ENCODE measurements at regions not wholly inside any gene's neighbourhood (a gene's known extent, or its start where the extent isn't known, plus 50 kb on each side); places are given as distances from the start of the nearest gene placed in this dataset.
"Not testable (repeated sequence)": the region's sequence is repeated elsewhere in the genome, so short reads cannot be mapped to it uniquely, and the experiment has no call there.

GRCh38 chr6:141976994-141977393 lies 155.7 kb upstream of the GJE1 start:
- in situ Hi-C loops (cut with HindIII; ENCODE audit: low sequenced_read_pairs), result no loop called here

- in situ Hi-C loops (cut with HindIII; ENCODE audit: low sequenced_read_pairs), result not testable (repeated sequence)
Measured at GRCh38 chr6:141969768-141970415, 162.8 kb upstream of the GJE1 start.

- in situ Hi-C loops (cut with HindIII; ENCODE audit: low sequenced_read_pairs), result no loop called here
Measured at GRCh38 chr6:141969201-141969600, 163.5 kb upstream of the GJE1 start.

GRCh38 chr6:141968632-141969031 lies 164.1 kb upstream of the GJE1 start:
- in situ Hi-C loops (cut with HindIII; ENCODE audit: low sequenced_read_pairs), result no loop called here

GRCh38 chr6:141965016-141965545 lies 167.6 kb upstream of the GJE1 start:
- in situ Hi-C loops (cut with HindIII; ENCODE audit: low sequenced_read_pairs), result no loop called here

GRCh38 chr6:141963543-141964295 lies 169.0 kb upstream of the GJE1 start:
- in situ Hi-C loops (cut with HindIII; ENCODE audit: low sequenced_read_pairs), result no loop called here

GRCh38 chr6:141957271-141957670 lies 175.5 kb upstream of the GJE1 start:
- in situ Hi-C loops (cut with HindIII; ENCODE audit: low sequenced_read_pairs), result loop anchor here (5.0 kb wide), 1 partner anchor 80 kb away; no protein-coding TSS in a partner anchor

GRCh38 chr6:141956868-141957267 lies 175.9 kb upstream of the GJE1 start:
- in situ Hi-C loops (cut with HindIII; ENCODE audit: low sequenced_read_pairs), result loop anchor here (5.0 kb wide), 1 partner anchor 80 kb away; no protein-coding TSS in a partner anchor

- in situ Hi-C loops (cut with HindIII; ENCODE audit: low sequenced_read_pairs), result loop anchor here (5.0 kb wide), 1 partner anchor 81 kb away; no protein-coding TSS in a partner anchor
Measured at GRCh38 chr6:141956046-141956761, 176.5 kb upstream of the GJE1 start.

- in situ Hi-C loops (cut with HindIII; ENCODE audit: low sequenced_read_pairs), result no loop called here
Measured at GRCh38 chr6:141953072-141953471, 179.7 kb upstream of the GJE1 start.

GRCh38 chr6:141946502-141946901 lies 186.2 kb upstream of the GJE1 start:
- in situ Hi-C loops (cut with HindIII; ENCODE audit: low sequenced_read_pairs), result no loop called here

- in situ Hi-C loops (cut with HindIII; ENCODE audit: low sequenced_read_pairs), result no loop called here
Measured at GRCh38 chr6:141938664-141939063, 194.1 kb upstream of the GJE1 start.

- in situ Hi-C loops (cut with HindIII; ENCODE audit: low sequenced_read_pairs), result no loop called here
Measured at GRCh38 chr6:141932685-141933084, 200.0 kb upstream of the GJE1 start.

GRCh38 chr6:141926200-141926900 lies 206.4 kb upstream of the GJE1 start:
- in situ Hi-C loops (cut with HindIII; ENCODE audit: low sequenced_read_pairs), result not testable (repeated sequence)

GRCh38 chr6:141925001-141925400 lies 207.7 kb upstream of the GJE1 start:
- in situ Hi-C loops (cut with HindIII; ENCODE audit: low sequenced_read_pairs), result no loop called here

GRCh38 chr6:141922898-141923297 lies 209.8 kb upstream of the GJE1 start:
- in situ Hi-C loops (cut with HindIII; ENCODE audit: low sequenced_read_pairs), result no loop called here

GRCh38 chr6:141916682-141917505 lies 215.8 kb upstream of the GJE1 start:
- in situ Hi-C loops (cut with HindIII; ENCODE audit: low sequenced_read_pairs), result not testable (repeated sequence)

- in situ Hi-C loops (cut with HindIII; ENCODE audit: low sequenced_read_pairs), result no loop called here
Measured at GRCh38 chr6:141914646-141915045, 218.1 kb upstream of the GJE1 start.

GRCh38 chr6:141906569-141907080 lies 226.1 kb upstream of the GJE1 start:
- in situ Hi-C loops (cut with HindIII; ENCODE audit: low sequenced_read_pairs), result no loop called here

- in situ Hi-C loops (cut with HindIII; ENCODE audit: low sequenced_read_pairs), result no loop called here
Measured at GRCh38 chr6:141890661-141891060, 242.1 kb upstream of the GJE1 start.
